Chondrocyte (in vitro differentiated cells): ENCODE measurements at regions not wholly inside any gene's neighbourhood (a gene's known extent, or its start where the extent isn't known, plus 50 kb on each side); places are given as distances from the start of the nearest gene placed in this dataset.
A peak's percentile ranks its signal among the peaks of the same experiment; 100 is the strongest.
"Not testable (repeated sequence)": the region's sequence is repeated elsewhere in the genome, so short reads cannot be mapped to it uniquely, and the experiment has no call there.

Experiments
- DNase-seq: peaks from one replicate; pipeline ENCODE4 v3.0.0; 2021; ENCODE audit warnings: mixed read lengths, low spot score
- H3K27ac Mint-ChIP-seq: one replicate; pipeline ENCODE4 v1.8.0; 2021; ENCODE audit warnings: mild to moderate bottlenecking, moderate library complexity, mixed read lengths; ENCODE audit not compliant: unreplicated experiment
- H3K27me3 Mint-ChIP-seq: 2 replicates; pipeline ENCODE4 v1.8.0; 2021; ENCODE audit warnings: low read depth, mixed read lengths
- H3K36me3 Mint-ChIP-seq: 2 replicates; pipeline ENCODE4 v1.8.0; 2021; ENCODE audit warnings: low read depth, mixed read lengths
- H3K4me1 Mint-ChIP-seq: 2 replicates; pipeline ENCODE4 v1.8.0; 2021; ENCODE audit warnings: low read depth, mild to moderate bottlenecking, mixed read lengths
- H3K4me3 Mint-ChIP-seq: one replicate; pipeline ENCODE4 v1.8.0; 2021; ENCODE audit warnings: mild to moderate bottlenecking, moderate library complexity, mixed read lengths; ENCODE audit not compliant: unreplicated experiment
- H3K9me3 Mint-ChIP-seq: 2 replicates; pipeline ENCODE4 v1.8.0; 2021; ENCODE audit warnings: low read depth, mixed read lengths
- CTCF ChIP-seq: fragments of 200-600 bp; sonication (generic); IDR thresholded peaks from 2 replicates; pipeline ENCODE4 v1.5.0; 2021; ENCODE audit warnings: antibody characterized with exemption, mild to moderate bottlenecking, moderate library complexity

GRCh38 chr17:21783017-21783416 lies 90.7 kb downstream of the KCNJ18 start:
- not testable (repeated sequence) for H3K4me1 Mint-ChIP-seq, DNase-seq

GRCh38 chr17:21814272-21814671 lies 121.9 kb downstream of the KCNJ18 start:
- H3K36me3 Mint-ChIP-seq, H3K4me3 Mint-ChIP-seq, H3K27me3 Mint-ChIP-seq, H3K27ac Mint-ChIP-seq, H3K4me1 Mint-ChIP-seq, DNase-seq: not testable (repeated sequence)
- H3K9me3 Mint-ChIP-seq, result peaks cover 20% of the 10 kb centered on the region

More at GRCh38 chr17:21783017-21783416, 90.7 kb downstream of the KCNJ18 start:
- H3K36me3 Mint-ChIP-seq, H3K27ac Mint-ChIP-seq, H3K4me3 Mint-ChIP-seq, H3K27me3 Mint-ChIP-seq: not testable (repeated sequence)
- H3K9me3 Mint-ChIP-seq, result peaks cover 24% of the 10 kb centered on the region

- no peaks in the 10 kb centered on the region for H3K4me1 Mint-ChIP-seq
- no peak overlapping the region for H3K4me3 Mint-ChIP-seq
- no peaks in the 10 kb centered on the region for H3K27me3 Mint-ChIP-seq
- no peak for DNase-seq
- TF ChIP-seq CTCF, result no peak
- H3K9me3 Mint-ChIP-seq, result peaks cover 20% of the 10 kb centered on the region
- no peaks in the 10 kb centered on the region for H3K36me3 Mint-ChIP-seq
- H3K27ac Mint-ChIP-seq, result no peak overlapping the region
Measured at GRCh38 chr17:21814776-21815175, 122.5 kb downstream of the KCNJ18 start.

- H3K27ac Mint-ChIP-seq, result no peak overlapping the region
- no peaks in the 10 kb centered on the region for H3K27me3 Mint-ChIP-seq
- TF ChIP-seq CTCF, result no peak
- peaks cover 20% of the 10 kb centered on the region for H3K9me3 Mint-ChIP-seq
- no peaks in the 10 kb centered on the region for H3K4me1 Mint-ChIP-seq
- H3K36me3 Mint-ChIP-seq, result no peaks in the 10 kb centered on the region
- no peak overlapping the region for H3K4me3 Mint-ChIP-seq
- DNase-seq, result no peak
Measured at GRCh38 chr17:21815352-21816063, 123.2 kb downstream of the KCNJ18 start.

GRCh38 chr17:21816592-21817567 lies 124.6 kb downstream of the KCNJ18 start:
- no peak for TF ChIP-seq CTCF
- peak; percentile 75 for DNase-seq
- Mint-ChIP-seq H3K4me1 (no peaks in the 10 kb centered on the region), H3K9me3 (peaks cover 20% of the 10 kb centered on the region), H3K27me3 (no peaks in the 10 kb centered on the region), H3K36me3 (no peaks in the 10 kb centered on the region), H3K4me3 (no peak overlapping the region), H3K27ac (no peak overlapping the region)

- no peak for TF ChIP-seq CTCF
- Mint-ChIP-seq H3K9me3 (peaks cover 20% of the 10 kb centered on the region), H3K36me3 (no peaks in the 10 kb centered on the region), H3K27ac (no peak overlapping the region), H3K4me1 (no peaks in the 10 kb centered on the region), H3K27me3 (no peaks in the 10 kb centered on the region), H3K4me3 (no peak overlapping the region)
- peak; percentile 77 for DNase-seq
Measured at GRCh38 chr17:21817791-21818364, 125.6 kb downstream of the KCNJ18 start.
